ENCODE measurements at regions not wholly inside any gene's neighbourhood (a gene's known extent, or its start where the extent isn't known, plus 50 kb on each side); places are given as distances from the start of the nearest gene placed in this dataset.
"Not testable (repeated sequence)": the region's sequence is repeated elsewhere in the genome, so short reads cannot be mapped to it uniquely, and the experiment has no call there.

DNA sequence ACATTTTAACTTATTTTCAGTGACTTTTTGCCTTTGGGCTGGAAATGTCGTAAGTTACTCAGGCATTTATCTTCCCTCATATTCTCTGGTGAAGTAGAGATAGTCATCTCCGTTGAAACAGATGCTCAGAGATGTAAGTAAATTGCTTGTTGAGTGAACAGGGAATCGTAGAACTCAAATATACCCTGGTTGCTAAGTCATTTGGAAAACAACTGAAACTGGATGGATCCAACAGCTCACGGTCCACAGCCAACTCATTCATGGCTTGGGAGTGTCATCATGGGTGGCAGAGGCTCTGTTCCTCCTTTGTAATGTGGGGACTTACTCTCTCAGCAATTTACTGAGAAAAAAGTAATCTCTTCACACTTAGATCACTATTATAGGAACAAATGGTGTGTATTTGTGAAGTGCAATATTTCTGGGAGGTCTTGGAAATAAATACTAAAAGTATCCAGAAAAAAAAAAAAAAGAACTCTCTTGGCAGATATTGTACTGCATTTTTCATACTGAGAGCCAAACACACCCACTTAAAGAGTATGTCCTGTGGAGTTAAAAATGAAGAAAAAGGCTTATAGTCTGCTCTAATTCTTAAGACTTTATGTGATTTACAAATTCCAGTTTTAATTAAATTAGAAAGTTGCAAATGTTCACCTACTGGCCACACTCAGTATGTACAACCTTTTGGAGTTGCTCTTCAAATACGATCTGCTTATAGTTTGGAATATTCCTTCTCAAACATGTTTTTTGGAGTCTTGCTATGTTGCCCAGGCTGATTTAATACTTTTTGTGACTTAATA lies 107.4 kb downstream of the LEPR start:
- DNase-seq, result no peak

DNA sequence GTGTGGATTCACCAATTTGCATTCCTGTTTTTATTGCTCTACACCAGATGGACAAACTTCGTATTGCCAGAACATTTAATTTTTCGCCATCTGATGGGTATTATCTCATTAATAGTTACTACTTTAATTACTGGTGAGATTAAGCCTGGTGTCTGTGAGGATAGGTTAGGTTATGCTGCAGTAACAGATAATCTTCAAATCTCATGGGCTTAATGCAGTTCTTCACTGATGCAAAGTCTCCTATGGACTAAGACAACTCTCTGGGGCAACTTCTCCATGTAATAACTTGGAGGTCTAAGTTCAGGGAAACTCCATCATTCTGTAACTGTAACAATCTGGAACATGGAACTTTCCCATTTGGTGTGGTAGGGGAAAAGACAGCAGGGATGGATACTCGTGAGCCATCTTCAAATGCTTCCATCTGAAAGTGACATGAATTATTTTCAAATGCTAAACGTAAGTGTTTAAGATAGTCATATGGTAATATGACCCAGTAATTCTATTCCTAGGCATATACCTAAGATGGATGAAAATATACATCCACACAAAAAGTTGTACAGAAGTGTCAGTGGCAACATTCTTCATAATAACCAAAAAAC lies 111.6 kb downstream of the LEPR start:
- no peak for DNase-seq

DNA sequence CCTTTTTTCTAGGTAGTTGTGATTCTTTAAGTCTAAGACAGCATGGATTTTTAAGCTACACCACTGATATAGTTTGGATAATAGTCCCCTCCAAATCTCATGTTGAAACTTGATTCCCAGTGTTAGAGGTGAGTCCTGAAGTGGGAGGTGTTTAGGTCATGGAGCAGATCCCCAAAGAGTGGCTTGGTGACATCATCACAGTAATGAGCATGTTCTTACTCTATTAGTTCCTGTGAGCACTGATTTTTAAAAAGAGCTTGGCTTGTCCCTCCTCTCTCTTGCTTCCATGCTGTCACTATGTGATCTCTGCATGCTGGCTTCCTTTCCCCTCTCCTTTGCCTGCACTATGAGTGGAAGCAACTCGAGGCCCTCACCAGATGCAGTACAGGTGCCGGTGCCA lies 115.5 kb downstream of the LEPR start:
- no peak for DNase-seq

DNA sequence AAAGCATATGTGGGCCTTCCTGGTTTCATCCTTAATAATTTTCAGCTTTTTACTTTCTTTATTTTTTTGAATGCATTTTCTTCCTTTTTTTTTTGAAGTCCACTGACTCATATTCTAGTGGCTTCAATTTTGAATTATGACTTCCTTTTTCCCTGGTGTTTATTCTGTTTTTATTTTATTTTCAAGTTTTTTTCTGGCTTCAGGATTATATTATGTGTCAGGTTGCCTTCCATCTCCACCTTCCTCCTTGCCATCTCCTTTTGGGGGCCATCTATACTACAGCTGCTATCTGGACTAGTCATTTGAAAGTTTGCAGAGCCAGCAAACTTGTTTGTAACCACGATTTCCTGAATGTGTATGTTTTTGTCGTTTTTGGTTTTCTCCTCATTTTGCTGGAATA lies 117.6 kb downstream of the LEPR start:
- DNase-seq, result no peak

DNA sequence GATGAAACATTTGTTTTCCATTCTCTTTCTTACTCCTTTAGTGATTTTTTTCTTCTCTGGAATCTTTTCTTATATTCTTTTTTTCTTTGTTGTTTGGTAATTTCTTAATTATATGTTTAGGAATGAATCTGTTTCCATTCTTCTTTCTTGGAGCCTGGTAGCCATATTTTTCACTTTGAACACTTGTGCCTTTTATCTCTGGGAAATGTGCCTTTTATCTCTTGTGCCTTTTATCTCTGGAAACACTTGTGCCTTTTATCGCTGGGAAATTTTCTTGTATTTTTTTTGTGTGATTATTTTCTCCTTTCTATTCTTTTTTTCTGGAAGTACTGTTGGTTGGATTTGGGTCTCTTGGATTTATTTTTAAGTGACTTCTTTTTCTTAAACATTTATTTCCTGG lies 118.2 kb downstream of the LEPR start:
- no peak for DNase-seq

DNA sequence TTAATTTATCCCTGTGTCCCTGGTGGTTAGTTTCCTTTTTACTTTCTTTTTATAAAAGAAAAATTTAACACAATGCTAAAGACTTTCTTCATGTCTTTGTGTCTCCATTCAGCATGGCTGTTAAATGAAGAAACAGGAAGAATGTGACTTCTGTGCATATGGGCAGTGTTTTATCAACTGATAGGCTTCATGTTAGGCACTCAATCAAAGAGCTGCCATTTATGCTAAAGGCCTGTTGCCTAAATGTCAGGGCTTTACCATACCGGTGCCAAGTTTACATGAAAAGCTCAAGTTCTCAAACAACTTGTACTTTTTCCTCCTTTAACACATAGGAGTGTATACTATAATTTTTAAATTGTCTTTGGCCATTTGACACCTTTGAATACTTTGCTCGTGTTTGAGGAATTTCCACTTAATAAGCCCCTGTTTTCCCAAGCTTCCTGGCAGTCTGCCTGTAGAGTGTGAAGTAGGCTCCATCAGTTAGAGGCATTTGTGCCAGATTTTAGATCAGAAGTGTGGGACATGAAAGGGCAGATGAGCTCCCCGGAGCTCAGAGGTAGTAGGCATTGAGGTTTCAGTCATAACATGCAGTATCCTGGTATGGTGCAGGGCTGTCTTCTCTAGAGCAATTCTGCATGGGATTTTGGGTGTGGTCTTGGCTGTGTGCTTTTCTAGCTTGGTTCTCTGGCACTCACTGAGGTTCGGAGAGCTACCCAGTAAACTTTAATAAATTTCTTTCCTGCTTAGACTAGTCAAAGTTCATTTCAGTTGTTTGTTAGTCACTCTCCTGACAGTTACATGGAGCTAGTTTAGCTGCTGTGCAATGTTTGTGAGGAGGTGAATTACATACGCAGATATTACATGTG lies 119.0 kb downstream of the LEPR start:
- DNase-seq, result no peak

DNA sequence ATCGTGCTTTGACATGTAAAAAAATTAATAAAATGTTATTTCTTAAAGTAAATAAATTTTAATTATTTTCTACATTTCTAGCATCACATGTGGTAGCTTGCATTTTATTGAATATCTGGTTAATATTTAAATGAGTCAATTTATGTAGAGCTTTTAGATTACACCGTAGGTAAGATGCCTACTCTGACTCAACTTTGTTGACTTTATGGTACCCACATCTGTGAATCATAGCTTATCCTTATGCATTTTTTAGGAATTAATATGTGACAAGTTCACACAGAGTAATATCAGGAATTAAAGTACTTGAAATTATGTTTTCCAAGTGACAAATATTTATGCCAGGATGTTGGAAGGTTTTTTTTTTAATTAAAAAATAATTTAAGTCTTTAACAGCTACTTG lies 120.7 kb downstream of the LEPR start:
- DNase-seq, result no peak

DNA sequence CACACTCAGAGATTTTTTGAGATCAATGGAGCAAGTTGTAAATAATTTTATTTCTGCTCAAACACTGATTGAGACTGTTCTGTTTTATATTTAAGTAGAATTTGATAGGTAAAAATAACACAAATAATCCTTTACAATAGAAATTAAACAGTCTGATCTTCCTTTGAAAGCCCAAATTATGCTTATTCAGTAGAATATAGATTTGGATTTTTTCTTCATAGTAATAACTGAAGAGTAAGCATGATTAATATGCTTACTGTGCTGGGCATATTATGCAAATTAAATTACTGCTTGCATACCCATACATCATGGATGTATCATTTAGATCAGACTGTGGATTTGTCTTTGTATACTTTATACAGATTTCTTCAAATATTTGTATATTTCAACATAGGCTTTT lies 121.4 kb downstream of the LEPR start:
- DNase-seq, result no peak

DNA sequence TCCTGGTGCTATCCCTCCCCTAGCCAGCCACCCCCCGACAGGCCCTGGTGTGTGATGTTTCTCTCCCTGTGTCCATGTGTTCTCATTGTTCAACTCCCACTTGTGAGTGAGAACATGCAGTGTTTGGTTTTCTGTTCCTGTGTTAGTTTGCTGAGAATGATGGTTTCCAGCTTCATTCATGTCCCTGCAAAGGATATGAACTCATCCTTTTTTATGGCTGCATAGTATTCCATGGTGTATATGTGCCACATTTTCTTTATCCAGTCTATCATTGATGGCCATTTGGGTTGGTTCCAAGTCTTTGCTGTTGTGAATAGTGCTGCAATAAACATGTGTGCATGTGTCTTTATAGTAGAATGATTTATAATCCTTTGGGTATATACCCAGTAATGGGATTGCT lies 122.1 kb downstream of the LEPR start:
- not testable (repeated sequence) for DNase-seq

DNA sequence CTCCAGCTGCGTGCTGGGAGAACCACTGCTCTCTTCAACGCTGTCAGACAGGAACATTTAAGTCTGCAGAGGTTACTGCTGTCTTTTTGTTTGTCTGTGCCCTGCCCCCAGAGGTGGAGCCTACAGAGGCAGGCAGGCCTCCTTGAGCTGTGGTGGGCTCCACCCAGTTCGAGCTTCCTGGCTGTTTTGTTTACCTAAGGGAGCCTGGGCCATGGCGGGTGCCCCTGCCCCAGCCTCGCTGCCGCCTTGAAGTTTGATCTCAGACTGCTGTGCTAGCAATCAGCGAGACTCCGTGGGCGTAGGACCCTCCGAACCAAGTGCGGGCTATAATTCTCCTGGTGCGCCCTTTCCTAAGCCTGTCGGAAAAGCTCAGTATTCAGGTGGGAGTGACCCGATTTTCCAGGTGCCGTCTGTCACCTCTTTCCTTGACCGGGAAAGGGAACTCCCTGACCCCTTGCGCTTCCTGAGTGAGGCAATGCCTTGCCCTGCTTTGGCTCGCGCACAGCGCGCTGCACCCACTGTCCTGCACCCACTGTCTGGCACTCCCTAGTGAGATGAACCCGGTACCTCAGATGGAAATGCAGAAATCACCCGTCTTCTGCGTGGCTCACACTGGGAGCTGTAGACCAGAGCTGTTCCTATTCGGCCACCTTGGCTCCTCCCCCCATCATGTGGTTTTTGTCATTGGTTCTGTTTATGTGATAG lies 130.0 kb downstream of the LEPR start:
- DNase-seq, result not testable (repeated sequence)

DNA sequence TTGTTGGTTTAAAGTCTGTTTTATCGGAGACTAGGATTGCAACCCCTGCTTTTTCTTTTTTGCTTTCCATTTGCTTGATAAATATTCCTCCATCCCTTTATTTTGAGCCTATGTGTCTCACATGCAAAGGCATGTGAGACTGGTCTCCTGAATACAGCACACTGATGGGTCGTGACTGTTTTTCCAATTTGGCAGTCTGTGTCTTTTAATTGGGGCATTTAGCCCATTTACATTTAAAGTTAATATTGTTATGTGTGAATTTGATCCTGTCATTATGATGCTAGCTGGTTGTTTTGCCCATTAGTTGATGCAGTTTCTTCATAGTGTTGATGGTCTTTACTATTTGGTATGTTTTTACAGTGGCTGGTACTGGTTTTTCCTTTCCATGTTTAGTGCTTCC lies 132.0 kb downstream of the LEPR start:
- not testable (repeated sequence) for DNase-seq

DNA sequence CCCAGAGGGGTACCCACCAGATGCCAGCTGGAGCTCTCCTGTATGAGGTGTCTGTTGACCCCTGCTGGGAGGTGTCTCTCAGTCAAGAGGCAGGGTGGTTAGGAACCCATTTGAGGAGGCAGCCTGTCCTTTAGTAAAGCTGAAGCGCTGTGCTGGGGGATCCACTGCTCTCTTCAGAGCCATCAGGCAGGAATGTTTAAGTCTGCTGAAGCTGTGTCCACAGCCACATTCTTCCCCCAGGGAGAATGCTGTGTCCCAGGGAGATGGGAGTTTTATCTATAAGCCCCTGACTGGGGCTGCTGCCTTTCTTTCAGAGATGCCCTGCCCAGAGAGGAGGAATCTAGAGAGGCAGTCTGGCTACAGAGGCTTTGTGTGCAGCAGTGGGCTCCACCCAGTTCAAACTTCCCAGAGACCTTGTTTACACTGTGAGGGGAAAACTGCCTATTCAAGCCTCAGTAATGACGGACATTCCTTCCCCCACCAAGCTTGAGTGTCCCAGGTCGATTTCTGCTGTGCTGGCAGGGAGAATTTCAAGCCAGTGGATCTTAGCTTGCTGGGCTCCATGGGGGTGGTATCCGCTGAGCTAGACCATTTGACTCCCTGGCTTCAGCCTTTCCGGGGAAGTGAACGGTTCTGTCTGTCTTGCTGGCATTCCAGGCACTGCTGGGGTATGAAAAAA lies 133.8 kb downstream of the LEPR start:
- DNase-seq, result not testable (repeated sequence)

DNA sequence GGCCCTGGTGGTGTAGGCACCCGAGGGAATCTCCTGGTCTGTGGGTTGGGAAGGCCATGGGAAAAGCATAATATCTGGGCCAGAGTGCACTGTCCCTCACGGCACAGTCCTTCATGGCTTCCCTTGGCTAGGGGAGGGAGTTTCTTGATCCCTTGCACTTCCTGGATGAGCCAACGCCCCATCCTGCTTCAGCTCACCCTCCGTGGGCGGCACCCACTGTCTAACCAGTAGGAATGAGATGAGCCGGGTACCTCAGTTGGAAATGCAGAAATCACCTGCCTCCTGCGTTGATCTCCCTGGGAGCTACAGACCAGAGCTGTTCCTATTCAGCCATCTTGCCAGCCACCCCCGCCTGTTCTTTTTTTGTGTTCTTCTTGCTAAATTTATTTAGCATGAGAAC lies 134.4 kb downstream of the LEPR start:
- DNase-seq, result no peak

DNA sequence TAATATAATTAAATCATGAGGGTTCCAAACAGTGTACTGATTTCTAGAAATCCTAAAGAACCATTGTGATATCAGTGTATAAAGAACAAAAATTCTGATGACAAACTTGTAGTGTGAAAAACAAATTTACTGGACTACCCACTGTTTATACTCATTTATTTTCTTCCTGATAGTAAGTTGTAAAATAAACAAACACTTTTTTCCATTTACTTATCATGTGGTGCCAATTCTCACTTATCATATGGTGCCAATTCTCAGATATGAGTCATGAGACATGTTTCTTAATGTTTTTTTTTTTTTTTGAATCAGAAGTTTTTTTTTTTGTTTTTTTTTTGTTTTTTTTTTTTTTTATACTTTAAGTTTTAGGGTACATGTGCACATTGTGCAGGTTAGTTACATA lies 137.7 kb downstream of the LEPR start:
- DNase-seq, result no peak

DNA sequence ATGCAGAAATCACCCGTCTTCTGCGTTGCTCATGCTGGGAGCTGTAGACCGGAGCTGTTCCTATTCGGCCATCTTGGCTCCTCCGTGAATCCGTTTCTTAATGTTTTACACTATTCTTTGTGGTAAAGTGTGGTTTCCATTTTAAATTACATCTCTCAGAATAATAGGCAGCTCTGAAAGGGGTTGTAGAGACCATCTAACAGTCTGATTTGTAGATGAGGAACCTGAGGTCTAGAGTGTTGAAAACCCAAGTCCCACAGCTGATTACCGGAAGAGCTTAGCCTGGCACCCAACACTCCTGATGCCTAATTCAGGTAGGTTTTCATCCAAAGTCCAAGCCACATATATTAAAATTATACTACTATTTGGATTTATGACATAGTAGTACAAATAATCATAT lies 144.0 kb downstream of the LEPR start:
- no peak for DNase-seq

DNA sequence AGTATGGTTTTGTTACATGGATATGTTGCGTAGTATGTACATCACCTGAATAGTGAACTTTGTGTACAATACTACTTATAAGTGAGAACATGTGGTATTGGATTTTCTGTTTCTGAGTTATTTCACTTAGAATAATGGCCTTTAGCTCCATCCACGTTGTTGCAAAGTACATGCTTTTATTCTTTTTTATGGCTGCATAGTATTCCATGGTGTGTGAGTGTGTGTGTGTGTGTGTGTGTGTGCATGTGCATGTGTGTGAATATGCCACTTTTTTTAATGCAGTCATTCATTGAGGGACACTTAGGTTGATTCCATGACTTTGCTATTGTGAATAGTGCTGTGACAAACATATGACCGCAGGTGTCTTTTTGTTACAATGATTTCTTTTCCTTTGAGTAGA lies 147.8 kb downstream of the LEPR start:
- DNase-seq, result no peak

DNA sequence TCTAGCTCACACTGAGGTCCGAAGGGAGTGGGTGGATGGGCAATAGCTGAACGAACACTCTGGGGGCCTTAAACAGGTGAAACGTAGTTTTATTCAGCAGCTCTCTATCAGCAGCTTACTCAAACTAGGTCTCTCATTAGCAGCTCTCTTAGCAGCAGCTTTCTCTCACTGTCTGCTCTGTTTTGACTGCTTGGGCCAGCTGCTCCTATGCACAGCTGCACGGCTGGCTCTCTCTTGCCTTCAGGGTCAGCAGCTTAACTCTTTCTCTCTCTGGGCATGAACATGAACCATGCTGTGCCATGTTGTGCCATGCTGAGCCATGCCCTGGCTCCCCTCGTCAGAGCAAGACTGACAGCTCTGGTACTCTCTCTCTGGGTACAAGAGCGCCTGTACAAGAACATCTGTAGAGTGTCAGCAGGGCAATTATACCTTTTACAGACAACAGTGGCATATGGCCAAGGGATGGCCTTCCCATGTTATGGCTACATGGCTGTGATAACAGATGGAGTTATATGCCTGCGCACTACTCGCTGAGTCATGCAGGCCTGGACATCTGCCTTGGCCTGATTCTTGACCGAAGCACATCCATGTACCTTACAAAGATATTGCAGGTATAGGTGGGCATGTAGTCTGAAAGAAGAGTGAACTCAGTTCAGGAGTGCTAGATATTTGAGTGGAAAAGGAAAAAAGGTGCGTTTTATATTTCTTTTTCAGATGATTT lies 152.4 kb downstream of the LEPR start:
- no peak for DNase-seq

DNA sequence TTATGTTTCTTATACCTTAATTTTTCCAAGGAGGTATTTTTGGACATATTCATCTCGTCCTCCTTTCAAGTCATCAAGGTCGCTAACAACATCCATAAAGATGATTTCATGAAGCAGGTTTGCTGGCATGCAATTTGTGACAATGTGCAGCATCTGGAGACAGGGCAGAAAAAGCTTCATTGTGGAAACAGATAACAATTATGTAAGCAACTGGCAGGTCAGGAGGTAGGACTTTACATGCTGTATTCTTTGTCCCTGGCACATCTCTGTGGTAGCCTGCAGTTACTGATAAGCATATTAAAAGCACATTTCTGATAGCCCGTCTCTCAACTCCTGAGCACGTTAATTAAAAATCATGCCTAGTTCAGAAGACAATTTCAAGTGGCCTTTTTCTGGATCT lies 156.8 kb downstream of the LEPR start:
- DNase-seq, result no peak

DNA sequence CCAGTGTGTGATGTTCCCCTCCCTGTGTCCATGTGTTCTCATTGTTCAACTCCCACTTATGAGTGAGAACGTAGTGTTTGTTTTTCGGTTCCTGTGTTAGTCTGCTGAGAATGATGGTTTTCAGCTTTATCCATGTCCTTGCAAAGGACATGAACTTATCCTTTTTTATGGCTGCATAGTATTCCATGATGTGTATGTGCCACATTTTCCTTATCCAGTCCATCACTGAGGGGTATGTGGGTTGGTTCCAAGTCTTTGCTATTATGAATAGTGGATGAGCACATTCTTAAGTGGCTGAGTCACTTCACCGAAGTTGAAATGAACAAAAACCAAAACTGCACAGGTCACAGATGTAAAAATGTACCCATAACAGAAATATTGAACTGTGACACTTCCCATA lies 157.5 kb downstream of the LEPR start:
- not testable (repeated sequence) for DNase-seq

DNA sequence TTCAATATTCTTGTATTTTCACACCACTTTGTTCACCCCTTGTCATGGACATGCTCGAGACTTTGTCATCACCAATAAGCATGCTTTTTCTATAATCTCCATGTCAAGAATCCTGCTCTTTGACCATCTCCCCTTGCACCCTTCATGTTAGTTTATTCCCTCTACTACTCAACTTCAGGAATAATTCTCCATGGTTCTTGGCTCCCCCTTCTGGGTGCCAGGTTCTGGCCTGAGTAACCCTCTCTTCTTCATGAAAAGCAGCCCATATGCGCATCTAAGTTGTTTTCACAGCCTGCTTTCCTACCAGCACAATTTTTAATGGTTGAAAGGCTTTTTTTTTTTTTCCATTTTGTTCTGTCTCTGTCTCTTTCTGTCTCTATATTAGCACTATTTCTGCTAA lies 160.7 kb downstream of the LEPR start:
- no peak for DNase-seq

DNA sequence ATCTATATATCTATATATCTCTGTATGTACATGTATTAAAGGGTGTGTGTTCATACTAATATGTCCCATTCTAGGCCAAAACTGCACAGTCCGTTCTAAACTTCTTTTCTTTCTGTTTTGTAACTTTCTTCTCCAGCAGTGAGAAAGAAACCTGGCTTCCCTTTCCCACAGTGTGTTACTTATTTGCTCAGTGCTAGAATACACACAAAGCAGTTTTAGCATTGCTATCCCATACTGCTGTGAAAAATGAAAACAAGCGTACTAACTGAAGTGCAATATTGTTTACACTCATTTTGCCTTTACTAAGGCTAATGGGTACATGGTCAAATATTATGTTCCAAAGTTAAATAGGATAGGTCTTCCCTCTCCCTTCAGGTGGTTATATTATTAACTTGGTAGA lies 163.9 kb downstream of the LEPR start:
- DNase-seq, result no peak

DNA sequence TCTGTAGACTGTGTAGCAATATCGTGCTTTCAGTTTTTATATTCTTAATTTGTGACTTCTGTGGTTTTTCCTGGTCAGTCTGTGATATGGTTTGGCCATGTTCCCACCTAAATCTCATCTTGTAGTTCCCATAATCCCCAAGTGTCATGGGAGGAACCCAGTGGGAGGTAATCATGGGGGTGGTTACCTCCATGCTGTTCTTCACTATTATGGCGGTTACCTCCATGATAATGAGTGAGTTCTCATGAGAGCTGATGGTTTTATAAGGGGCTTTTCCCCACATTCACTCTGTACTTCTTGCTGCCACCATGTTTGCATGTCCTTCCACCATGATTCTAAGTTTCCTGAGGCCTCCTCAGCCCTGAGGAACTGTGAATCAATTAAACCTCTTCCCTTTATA lies 169.8 kb downstream of the LEPR start:
- no peak for DNase-seq
